ENCODE measurements at regions not wholly inside any gene's neighbourhood (a gene's known extent, or its start where the extent isn't known, plus 50 kb on each side); places are given as distances from the start of the nearest gene placed in this dataset.
"Not testable (repeated sequence)": the region's sequence is repeated elsewhere in the genome, so short reads cannot be mapped to it uniquely, and the experiment has no call there.

GRCh38 chr3:95567346-95567745, 1247.0 kb upstream of the EPHA6 start:
- no peak for DNase-seq
- Histone ChIP-seq H3K9me3 (replicated peaks in 1 of 3) (no peaks in the 10 kb centered on the region), H3K4me1 (replicated peaks in 1 of 2) (no peaks in the 10 kb centered on the region), H3K4me3 (no peak overlapping the region), H3K27ac (no peak overlapping the region), H3K27me3 (no peaks in the 10 kb centered on the region), H3K36me3 (replicated peaks in 1 of 2) (no peaks in the 10 kb centered on the region)
- TF ChIP-seq CTCF (IDR thresholded peaks at IDR 0.05) (no peak), POLR2A (IDR thresholded peaks at IDR 0.05) (no peak)
- intact Hi-C loops (cut with DNase I), result no loop called here
- 25 to 79% (median 56%) methylated on average over 2 to 3 of the region's 3 CpGs for WGBS, 4 donors

GRCh38 chr3:95586754-95587153, 1227.6 kb upstream of the EPHA6 start:
- intact Hi-C loops (cut with DNase I), result no loop called here
- Histone ChIP-seq H3K4me1 (replicated peaks in 1 of 2) (no peaks in the 10 kb centered on the region), H3K36me3 (replicated peaks in 1 of 2) (no peaks in the 10 kb centered on the region), H3K9me3 (replicated peaks in 1 of 3) (no peaks in the 10 kb centered on the region), H3K27ac (no peak overlapping the region), H3K27me3 (no peaks in the 10 kb centered on the region), H3K4me3 (no peak overlapping the region)
- no peak for TF ChIP-seq CTCF (IDR thresholded peaks at IDR 0.05)
- TF ChIP-seq POLR2A (IDR thresholded peaks at IDR 0.05), result no peak
- no peak for DNase-seq
- WGBS, 4 donors, result 53 to 70% (median 65%) methylated on average over 2 of the region's 2 CpGs

GRCh38 chr3:95587641-95588040, 1226.8 kb upstream of the EPHA6 start:
- DNase-seq; H3K4me1 ChIP-seq (replicated peaks in 1 of 2); H3K36me3 ChIP-seq (replicated peaks in 1 of 2); H3K4me3 ChIP-seq; intact Hi-C loops (cut with DNase I); H3K27me3 ChIP-seq; H3K27ac ChIP-seq; H3K9me3 ChIP-seq (replicated peaks in 1 of 3): not testable (repeated sequence)
- WGBS, 4 donors, result 66 to 79% (median 69%) methylated on average over 8 of the region's 8 CpGs

- Histone ChIP-seq H3K9me3 (replicated peaks in 1 of 3) (no peaks in the 10 kb centered on the region), H3K4me3 (no peak overlapping the region), H3K27me3 (no peaks in the 10 kb centered on the region), H3K27ac (no peak overlapping the region), H3K4me1 (replicated peaks in 1 of 2) (no peaks in the 10 kb centered on the region), H3K36me3 (replicated peaks in 1 of 2) (no peaks in the 10 kb centered on the region)
- WGBS, 4 donors, result 73 to 95% (median 82%) methylated on average over 3 to 13 of the region's 13 CpGs
- DNase-seq, result no peak
- no peak for TF ChIP-seq POLR2A (IDR thresholded peaks at IDR 0.05)
- no peak for TF ChIP-seq CTCF (IDR thresholded peaks at IDR 0.05)
- intact Hi-C loops (cut with DNase I), result no loop called here
Measured at GRCh38 chr3:95588473-95588872, 1225.9 kb upstream of the EPHA6 start.

DNA sequence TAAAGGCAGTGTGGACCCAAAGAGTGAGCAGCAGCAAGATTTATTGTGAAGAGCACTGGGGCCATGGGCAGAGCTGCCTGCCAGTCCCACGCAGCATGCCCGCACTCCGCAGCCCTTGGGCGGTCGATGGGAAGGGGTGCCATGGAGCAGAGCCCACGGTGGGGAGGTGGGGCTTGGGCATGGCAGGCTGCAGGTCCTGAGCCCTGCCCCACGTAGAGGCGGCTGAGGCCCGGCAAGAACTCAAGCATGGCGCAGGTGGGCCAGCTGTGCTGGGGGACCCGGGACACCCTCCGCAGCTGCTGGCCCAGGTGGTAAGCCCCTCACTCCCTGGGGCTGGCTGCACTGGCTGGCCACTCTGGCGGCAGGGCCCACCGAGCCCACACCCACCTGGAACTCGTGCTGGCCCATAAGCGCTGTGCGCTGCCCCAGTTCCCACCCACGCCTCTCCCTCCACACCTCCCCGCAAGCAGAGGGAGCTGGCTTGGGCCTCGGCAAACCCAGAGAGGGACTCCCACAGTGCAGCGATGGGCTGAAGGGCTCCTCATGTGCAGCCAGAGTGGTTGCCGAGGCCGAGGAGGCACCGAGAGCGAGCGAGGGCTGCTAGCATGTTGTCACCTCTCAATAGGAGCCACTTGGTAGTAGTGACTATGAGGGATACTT, 1218.8 kb upstream of the EPHA6 start:
- Histone ChIP-seq H3K4me3 (no peak overlapping the region), H3K27me3 (no peaks in the 10 kb centered on the region), H3K27ac (no peak overlapping the region), H3K36me3 (replicated peaks in 1 of 2) (no peaks in the 10 kb centered on the region), H3K9me3 (replicated peaks in 1 of 3) (no peaks in the 10 kb centered on the region), H3K4me1 (replicated peaks in 1 of 2) (no peaks in the 10 kb centered on the region)
- intact Hi-C loops (cut with DNase I), result no loop called here
- DNase-seq, result no peak
- no peak for TF ChIP-seq CTCF (IDR thresholded peaks at IDR 0.05)
- TF ChIP-seq POLR2A (IDR thresholded peaks at IDR 0.05), result no peak
- WGBS, 4 donors, result 82 to 89% (median 88%) methylated on average over 12 to 26 of the region's 26 CpGs
